ENCODE measurements at regions not wholly inside any gene's neighbourhood (a gene's known extent, or its start where the extent isn't known, plus 50 kb on each side); places are given as distances from the start of the nearest gene placed in this dataset.

GRCh38 chr6:164418262-164418588 is 891.2 kb downstream of the C6orf118 start:
- TF ChIP-seq CTCF (IDR thresholded peaks at IDR 0.05): no peak
- TF ChIP-seq EP300 (IDR thresholded peaks at IDR 0.05): no peak
- TF ChIP-seq POLR2A (IDR thresholded peaks at IDR 0.05): no peak
